Neural progenitor cell (in vitro differentiated cells): ENCODE measurements at regions not wholly inside any gene's neighbourhood (a gene's known extent, or its start where the extent isn't known, plus 50 kb on each side); places are given as distances from the start of the nearest gene placed in this dataset.

Experiments
- EZH2 ChIP-seq: fragments of 200-600 bp; sonication (generic); IDR thresholded peaks from 2 replicates; pipeline ENCODE4 v1.6.1; 2017; ENCODE audit warnings: antibody characterized with exemption, mild to moderate bottlenecking, moderate library complexity
- EZH2phosphoT487 ChIP-seq: fragments of 200-600 bp; sonication (generic); IDR thresholded peaks from 2 replicates; pipeline ENCODE4 v1.6.1; 2017; ENCODE audit warnings: antibody characterized with exemption
- TF ChIP-seq, protein P1 (sequence below): fragments of 200-600 bp; sonication (generic); IDR thresholded peaks from 2 replicates; pipeline ENCODE4 v1.5.1; 2017; ENCODE audit warnings: antibody characterized with exemption, mild to moderate bottlenecking

DNA sequence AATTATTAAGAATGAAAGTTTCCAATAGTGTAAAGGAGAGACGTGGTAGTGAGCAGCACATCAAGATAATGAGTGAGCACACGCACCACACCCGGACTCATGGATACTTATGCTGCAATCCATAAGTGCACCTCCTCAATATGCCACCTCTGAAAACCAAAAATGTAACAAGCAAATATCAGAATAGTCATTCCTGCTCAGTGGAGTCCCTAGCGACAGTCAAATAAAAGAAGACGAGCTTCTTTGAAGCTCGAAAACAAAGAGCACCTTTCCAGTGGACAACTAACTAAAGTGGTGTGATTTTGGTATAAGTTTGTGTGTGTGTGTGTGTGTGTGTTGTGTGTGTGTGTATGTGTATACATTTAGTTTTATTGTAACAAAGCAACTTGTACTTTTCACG lies 241.3 kb downstream of the DEPDC1B start:
- no peak for TF ChIP-seq EZH2
- TF ChIP-seq, protein P1, sequence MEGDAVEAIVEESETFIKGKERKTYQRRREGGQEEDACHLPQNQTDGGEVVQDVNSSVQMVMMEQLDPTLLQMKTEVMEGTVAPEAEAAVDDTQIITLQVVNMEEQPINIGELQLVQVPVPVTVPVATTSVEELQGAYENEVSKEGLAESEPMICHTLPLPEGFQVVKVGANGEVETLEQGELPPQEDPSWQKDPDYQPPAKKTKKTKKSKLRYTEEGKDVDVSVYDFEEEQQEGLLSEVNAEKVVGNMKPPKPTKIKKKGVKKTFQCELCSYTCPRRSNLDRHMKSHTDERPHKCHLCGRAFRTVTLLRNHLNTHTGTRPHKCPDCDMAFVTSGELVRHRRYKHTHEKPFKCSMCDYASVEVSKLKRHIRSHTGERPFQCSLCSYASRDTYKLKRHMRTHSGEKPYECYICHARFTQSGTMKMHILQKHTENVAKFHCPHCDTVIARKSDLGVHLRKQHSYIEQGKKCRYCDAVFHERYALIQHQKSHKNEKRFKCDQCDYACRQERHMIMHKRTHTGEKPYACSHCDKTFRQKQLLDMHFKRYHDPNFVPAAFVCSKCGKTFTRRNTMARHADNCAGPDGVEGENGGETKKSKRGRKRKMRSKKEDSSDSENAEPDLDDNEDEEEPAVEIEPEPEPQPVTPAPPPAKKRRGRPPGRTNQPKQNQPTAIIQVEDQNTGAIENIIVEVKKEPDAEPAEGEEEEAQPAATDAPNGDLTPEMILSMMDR, result no peak
- no peak for TF ChIP-seq EZH2phosphoT487
